A549 (cell line): ENCODE measurements at regions not wholly inside any gene's neighbourhood (a gene's known extent, or its start where the extent isn't known, plus 50 kb on each side); places are given as distances from the start of the nearest gene placed in this dataset.

ENCODE experiments used
- CBX8 ChIP-seq: fragments of 200-600 bp; sonication (generic); IDR thresholded peaks from 2 replicates; pipeline ENCODE4 v1.6.1; 2016
- EP300 ChIP-seq, 2 experiments: fragments of >200 bp; sonication (Bioruptor Twin); formaldehyde crosslinking; IDR thresholded peaks; 2 replicates in 1 of 2; 3 replicates in 1 of 2; pipeline ENCODE4 v1.6.1; 2016 to 2017
- FOSL2 ChIP-seq, 2 experiments: fragments of 450-650 bp in 1 of 2; fragments of >200 bp in 1 of 2; sonication (Bioruptor Twin) in 1 of 2; formaldehyde crosslinking; IDR thresholded peaks; 2 replicates each; pipeline versions ENCODE4 v1.5.0 to v1.6.1; 2016 to 2020; ENCODE audit warnings: mild to moderate bottlenecking in 1 of 2, moderate library complexity in 1 of 2
- JUNB ChIP-seq: fragments of >200 bp; sonication (Bioruptor Twin); formaldehyde crosslinking; IDR thresholded peaks from 2 replicates; pipeline ENCODE4 v1.6.1; 2016
- POLR2A ChIP-seq: IDR thresholded peaks from 2 replicates; pipeline ENCODE4 v1.6.1; 2012; ENCODE audit warnings: mild to moderate bottlenecking, low read length
- RAD21 ChIP-seq, 2 experiments: fragments of >200 bp in 1 of 2; sonication (Bioruptor Twin) in 1 of 2; formaldehyde crosslinking in 1 of 2; IDR thresholded peaks in 1 of 2; conservative IDR thresholded peaks in 1 of 2; 2 replicates in 1 of 2; 3 replicates in 1 of 2; pipeline ENCODE4 v1.6.1; 2012 to 2018; ENCODE audit warnings: inconsistent platforms in 1 of 2
- ZFP36 ChIP-seq: fragments of 450-650 bp; IDR thresholded peaks from 2 replicates; pipeline ENCODE4 v1.6.1; 2014; ENCODE audit warnings: borderline replicate concordance; ENCODE audit not compliant: partially characterized antibody
- TF ChIP-seq, protein P1 (sequence below): fragments of >200 bp; sonication (Bioruptor Twin); formaldehyde crosslinking; IDR thresholded peaks from 3 replicates; pipeline ENCODE4 v1.5.1; 2016
- TF ChIP-seq, protein P2 (sequence below): fragments of 200-600 bp; sonication (generic); IDR thresholded peaks from 2 replicates; pipeline ENCODE4 v1.6.1; 2016; ENCODE audit warnings: antibody characterized with exemption, mild to moderate bottlenecking, moderate library complexity

DNA sequence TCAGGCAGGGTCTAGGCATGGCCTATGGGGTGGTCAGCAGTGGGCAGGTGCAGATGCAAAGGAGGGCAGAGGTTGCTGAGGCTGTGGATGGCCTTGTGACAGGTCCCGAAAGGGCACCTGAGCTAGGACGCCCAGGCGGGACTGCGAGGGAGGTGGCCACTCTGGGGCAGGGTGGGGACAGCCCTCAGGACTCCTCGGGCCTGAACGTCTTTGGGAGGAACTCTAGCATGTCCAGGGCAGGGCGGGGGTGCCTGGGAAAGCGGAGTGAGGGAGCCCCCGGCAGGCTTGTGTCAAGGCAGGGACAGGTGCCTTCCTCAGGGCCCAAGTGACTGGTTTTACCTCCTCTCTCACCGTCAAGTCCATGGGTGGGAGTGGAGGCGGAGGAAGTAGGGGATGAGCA, 125.4 kb upstream of the WNT4 start:
- TF ChIP-seq POLR2A (no peak), EP300 (IDR thresholded peaks at IDR 0.05) (no peak), RAD21 (conservative IDR thresholded peaks at IDR 0.05 in 1 of 2, IDR thresholded peaks at IDR 0.05 in 1 of 2) (no peak), FOSL2 (IDR thresholded peaks at IDR 0.05) (no peak), FOSL2 (CRISPR knock-in tag; IDR thresholded peaks at IDR 0.05) (no peak), JUNB (no peak), CBX8 (no peak), ZFP36 (no peak)
- TF ChIP-seq, protein P1, sequence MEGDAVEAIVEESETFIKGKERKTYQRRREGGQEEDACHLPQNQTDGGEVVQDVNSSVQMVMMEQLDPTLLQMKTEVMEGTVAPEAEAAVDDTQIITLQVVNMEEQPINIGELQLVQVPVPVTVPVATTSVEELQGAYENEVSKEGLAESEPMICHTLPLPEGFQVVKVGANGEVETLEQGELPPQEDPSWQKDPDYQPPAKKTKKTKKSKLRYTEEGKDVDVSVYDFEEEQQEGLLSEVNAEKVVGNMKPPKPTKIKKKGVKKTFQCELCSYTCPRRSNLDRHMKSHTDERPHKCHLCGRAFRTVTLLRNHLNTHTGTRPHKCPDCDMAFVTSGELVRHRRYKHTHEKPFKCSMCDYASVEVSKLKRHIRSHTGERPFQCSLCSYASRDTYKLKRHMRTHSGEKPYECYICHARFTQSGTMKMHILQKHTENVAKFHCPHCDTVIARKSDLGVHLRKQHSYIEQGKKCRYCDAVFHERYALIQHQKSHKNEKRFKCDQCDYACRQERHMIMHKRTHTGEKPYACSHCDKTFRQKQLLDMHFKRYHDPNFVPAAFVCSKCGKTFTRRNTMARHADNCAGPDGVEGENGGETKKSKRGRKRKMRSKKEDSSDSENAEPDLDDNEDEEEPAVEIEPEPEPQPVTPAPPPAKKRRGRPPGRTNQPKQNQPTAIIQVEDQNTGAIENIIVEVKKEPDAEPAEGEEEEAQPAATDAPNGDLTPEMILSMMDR: no peak
- TF ChIP-seq, protein P2, sequence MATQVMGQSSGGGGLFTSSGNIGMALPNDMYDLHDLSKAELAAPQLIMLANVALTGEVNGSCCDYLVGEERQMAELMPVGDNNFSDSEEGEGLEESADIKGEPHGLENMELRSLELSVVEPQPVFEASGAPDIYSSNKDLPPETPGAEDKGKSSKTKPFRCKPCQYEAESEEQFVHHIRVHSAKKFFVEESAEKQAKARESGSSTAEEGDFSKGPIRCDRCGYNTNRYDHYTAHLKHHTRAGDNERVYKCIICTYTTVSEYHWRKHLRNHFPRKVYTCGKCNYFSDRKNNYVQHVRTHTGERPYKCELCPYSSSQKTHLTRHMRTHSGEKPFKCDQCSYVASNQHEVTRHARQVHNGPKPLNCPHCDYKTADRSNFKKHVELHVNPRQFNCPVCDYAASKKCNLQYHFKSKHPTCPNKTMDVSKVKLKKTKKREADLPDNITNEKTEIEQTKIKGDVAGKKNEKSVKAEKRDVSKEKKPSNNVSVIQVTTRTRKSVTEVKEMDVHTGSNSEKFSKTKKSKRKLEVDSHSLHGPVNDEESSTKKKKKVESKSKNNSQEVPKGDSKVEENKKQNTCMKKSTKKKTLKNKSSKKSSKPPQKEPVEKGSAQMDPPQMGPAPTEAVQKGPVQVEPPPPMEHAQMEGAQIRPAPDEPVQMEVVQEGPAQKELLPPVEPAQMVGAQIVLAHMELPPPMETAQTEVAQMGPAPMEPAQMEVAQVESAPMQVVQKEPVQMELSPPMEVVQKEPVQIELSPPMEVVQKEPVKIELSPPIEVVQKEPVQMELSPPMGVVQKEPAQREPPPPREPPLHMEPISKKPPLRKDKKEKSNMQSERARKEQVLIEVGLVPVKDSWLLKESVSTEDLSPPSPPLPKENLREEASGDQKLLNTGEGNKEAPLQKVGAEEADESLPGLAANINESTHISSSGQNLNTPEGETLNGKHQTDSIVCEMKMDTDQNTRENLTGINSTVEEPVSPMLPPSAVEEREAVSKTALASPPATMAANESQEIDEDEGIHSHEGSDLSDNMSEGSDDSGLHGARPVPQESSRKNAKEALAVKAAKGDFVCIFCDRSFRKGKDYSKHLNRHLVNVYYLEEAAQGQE: no peak
